Ovary (tissue), 3 donors: ENCODE measurements at regions not wholly inside any gene's neighbourhood (a gene's known extent, or its start where the extent isn't known, plus 50 kb on each side); places are given as distances from the start of the nearest gene placed in this dataset.

ENCODE experiments used
- EP300 ChIP-seq: sonication (generic); formaldehyde crosslinking; IDR thresholded peaks from one replicate; pipeline ENCODE4 v1.6.1; 2017; ENCODE audit warnings: antibody characterized with exemption
- POLR2A ChIP-seq: fragments of 450-650 bp; IDR thresholded peaks from one replicate; pipeline ENCODE4 v1.6.1; 2017; ENCODE audit warnings: antibody characterized with exemption, mild to moderate bottlenecking, moderate library complexity
- TF ChIP-seq, protein P1 (sequence below), 3 donors: fragments of 450-650 bp in 2 of 3; fragments of 200-600 bp in 1 of 3; IDR thresholded peaks; one replicate each; pipeline versions ENCODE4 v1.5.1 to v1.8.0; 2016 to 2022; ENCODE audit warnings: antibody characterized with exemption in 3 of 3, mild to moderate bottlenecking in 1 of 3
- donor health status: DM: no; HTN: no; CAD: no.

GRCh38 chr12:17976202-17976601, 113.8 kb downstream of the RERGL start:
- TF ChIP-seq POLR2A (no peak), EP300 (no peak)
- TF ChIP-seq, protein P1, sequence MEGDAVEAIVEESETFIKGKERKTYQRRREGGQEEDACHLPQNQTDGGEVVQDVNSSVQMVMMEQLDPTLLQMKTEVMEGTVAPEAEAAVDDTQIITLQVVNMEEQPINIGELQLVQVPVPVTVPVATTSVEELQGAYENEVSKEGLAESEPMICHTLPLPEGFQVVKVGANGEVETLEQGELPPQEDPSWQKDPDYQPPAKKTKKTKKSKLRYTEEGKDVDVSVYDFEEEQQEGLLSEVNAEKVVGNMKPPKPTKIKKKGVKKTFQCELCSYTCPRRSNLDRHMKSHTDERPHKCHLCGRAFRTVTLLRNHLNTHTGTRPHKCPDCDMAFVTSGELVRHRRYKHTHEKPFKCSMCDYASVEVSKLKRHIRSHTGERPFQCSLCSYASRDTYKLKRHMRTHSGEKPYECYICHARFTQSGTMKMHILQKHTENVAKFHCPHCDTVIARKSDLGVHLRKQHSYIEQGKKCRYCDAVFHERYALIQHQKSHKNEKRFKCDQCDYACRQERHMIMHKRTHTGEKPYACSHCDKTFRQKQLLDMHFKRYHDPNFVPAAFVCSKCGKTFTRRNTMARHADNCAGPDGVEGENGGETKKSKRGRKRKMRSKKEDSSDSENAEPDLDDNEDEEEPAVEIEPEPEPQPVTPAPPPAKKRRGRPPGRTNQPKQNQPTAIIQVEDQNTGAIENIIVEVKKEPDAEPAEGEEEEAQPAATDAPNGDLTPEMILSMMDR (IDR thresholded peaks at IDR 0.05): no peak
